HepG2 (cell line): ENCODE measurements at regions not wholly inside any gene's neighbourhood (a gene's known extent, or its start where the extent isn't known, plus 50 kb on each side); places are given as distances from the start of the nearest gene placed in this dataset.

Source experiments
- ATAC-seq: fragments of 200-7000 bp; cut with Tn5 transposase; 3 replicates; pipeline ENCODE4 v1.9.1; 2020; ENCODE audit warnings: mild to moderate bottlenecking, moderate library complexity
- BruUV-seq: library from RNA; stranded (reverse); fragments of 400-500 nt; replicated peaks from 2 replicates; lab custom pipeline; 2021; lab: Mats Ljungman, UMichigan
- CTCF ChIA-PET: fragments of 300-600 bp; formaldehyde crosslinking; extraction: SDS; loops from one replicate; lab custom pipeline; 2021; ENCODE audit warnings: low total read pairs, inconsistent platforms, low intra/inter-chr PET ratio; lab: Yijun Ruan, JAX
- POLR2A ChIA-PET: fragments of 350-600 bp; sonication (Branson Sonifier 250); formaldehyde crosslinking; loops from one replicate; lab custom pipeline; 2020; ENCODE audit warnings: antibody characterized with exemption, inconsistent platforms; lab: Yijun Ruan, JAX
- DNase-seq: peaks from one replicate; pipeline ENCODE4 v3.0.0-alpha.2; 2015; ENCODE audit warnings: low spot score
- FAIRE-seq: peaks from 3 replicates; lab custom pipeline; 2011; peaks lifted over from hg19 to GRCh38; lab: Jason Lieb, UNC
- H2AFZ ChIP-seq: one replicate; pipeline ENCODE4 v1.6.1; 2011; ENCODE audit warnings: low read length, inconsistent platforms
- H3K27ac ChIP-seq: fragments of 300-600 bp; 3 replicates; pipeline ENCODE4 v1.8.0; 2011; ENCODE audit warnings: mixed run types, mild to moderate bottlenecking, mixed read lengths, low read length, inconsistent platforms; ENCODE audit not compliant: insufficient read depth; ENCODE audit errors: extremely low read length
- H3K27me3 ChIP-seq, 2 experiments: fragments of 200-600 bp in 1 of 2; 2 replicates in 1 of 2; 3 replicates in 1 of 2; pipeline versions ENCODE4 v1.6.0 to v1.8.0; 2011; ENCODE audit warnings: low read length in 2 of 2, mild to moderate bottlenecking in 2 of 2, moderate library complexity in 2 of 2, inconsistent platforms in 1 of 2; ENCODE audit not compliant: insufficient read depth in 2 of 2, control insufficient read depth in 1 of 2
- H3K36me3 ChIP-seq, 2 experiments: fragments of 200-600 bp in 1 of 2; replicated peaks in 1 of 2; 2 replicates in 1 of 2; 3 replicates in 1 of 2; pipeline versions ENCODE4 v1.5.1 to v1.8.0; 2011; ENCODE audit warnings: low read length in 2 of 2, inconsistent platforms in 1 of 2; ENCODE audit not compliant: insufficient read depth in 2 of 2, control insufficient read depth in 1 of 2
- H3K4me1 ChIP-seq: 2 replicates; pipeline ENCODE4 v1.5.1; 2012; ENCODE audit warnings: low read length, inconsistent platforms; ENCODE audit not compliant: insufficient read depth
- H3K4me2 ChIP-seq: 2 replicates; pipeline ENCODE4 v1.6.0; 2011; ENCODE audit warnings: low read depth, low read length, inconsistent platforms
- H3K4me3 ChIP-seq, 3 experiments: fragments of 200-600 bp in 1 of 3; sonication (generic), shearing (Covaris generic) in 1 of 3; replicated peaks in 1 of 3; 2 replicates each; pipeline ENCODE4 v1.5.1; 2011 to 2016; ENCODE audit warnings: low read length in 3 of 3, inconsistent platforms in 2 of 3, low read depth in 2 of 3, mild to moderate bottlenecking in 2 of 3, control low read depth in 1 of 3, mixed read lengths in 1 of 3; ENCODE audit not compliant: insufficient read depth in 1 of 3
- H3K79me2 ChIP-seq: one replicate; pipeline ENCODE4 v1.6.1; 2011; ENCODE audit warnings: low read length, inconsistent platforms; ENCODE audit not compliant: insufficient read depth
- H3K9ac ChIP-seq: 2 replicates; pipeline ENCODE4 v1.6.0; 2011; ENCODE audit warnings: mild to moderate bottlenecking, low read depth, low read length, inconsistent platforms; ENCODE audit not compliant: insufficient read depth
- H3K9me3 ChIP-seq: 2 replicates; pipeline ENCODE4 v1.5.1; 2012; ENCODE audit warnings: mild to moderate bottlenecking, low read length
- H4K20me1 ChIP-seq: 2 replicates; pipeline ENCODE4 v1.6.0; 2011; ENCODE audit warnings: inconsistent platforms, mild to moderate bottlenecking, low read length, moderate library complexity; ENCODE audit not compliant: insufficient read depth
- NONO ChIP-seq, 2 experiments: fragments of 450-650 bp in 1 of 2; sonication (generic) in 1 of 2; formaldehyde crosslinking in 1 of 2; IDR thresholded peaks in 1 of 2; conservative IDR thresholded peaks in 1 of 2; 2 replicates each; pipeline versions ENCODE4 v1.6.1 to v1.8.0; 2017 to 2022; ENCODE audit warnings: mild to moderate bottlenecking in 1 of 2, missing genetic modification reagents in 1 of 2, moderate library complexity in 1 of 2
- SNAPC2 ChIP-seq: sonication (generic); formaldehyde crosslinking; IDR thresholded peaks from 2 replicates; pipeline ENCODE4 v1.8.1; 2022; ENCODE audit warnings: mild to moderate bottlenecking, missing genetic modification reagents
- WGBS: methylation state at CpG from one replicate; pipeline ENCODE4 v1.1.6; 2017; ENCODE audit warnings: low lambda C conversion rate; 5-methylcytosine and 5-hydroxymethylcytosine counted together
- in situ Hi-C: cut with HindIII; loops from 2 replicates; pipeline ENCODE4 v1.10.0; 2017; ENCODE audit warnings: low pct_unique_long_range_greater_than_20kb; ENCODE audit not compliant: extremely low pct_ligation_motif_present
- intact Hi-C: fragments of 100-400 bp; cut with micrococcal nuclease; formaldehyde crosslinking; loops from one replicate; pipeline ENCODE4 v1.10.0; 2022; ENCODE audit not compliant: unreplicated experiment
- TF ChIP-seq, protein P1 (sequence below): fragments of 450-650 bp; IDR thresholded peaks from 2 replicates; pipeline ENCODE4 v1.6.1; 2016
- TF ChIP-seq, protein P2 (sequence below): sonication (generic); formaldehyde crosslinking; IDR thresholded peaks from 2 replicates; pipeline ENCODE4 v1.5.0; 2020; ENCODE audit warnings: mild to moderate bottlenecking, missing genetic modification reagents

DNA sequence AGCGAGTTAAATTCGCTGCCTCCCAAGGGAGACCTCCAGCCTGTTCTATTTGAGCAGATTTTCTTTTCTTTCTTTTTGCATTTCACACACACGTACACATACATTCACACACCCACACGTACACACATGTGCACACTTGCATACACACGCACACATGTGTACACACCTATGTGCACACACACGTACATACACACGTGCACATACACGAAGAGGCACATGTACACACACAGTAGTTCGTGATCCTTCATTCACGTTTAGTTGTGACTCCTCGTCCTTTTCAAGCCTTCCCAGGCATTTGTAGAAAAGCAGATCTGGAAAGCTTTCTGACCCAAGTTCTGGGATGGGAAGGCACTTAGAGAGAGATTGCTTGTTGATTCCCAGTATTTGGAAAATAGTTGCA lies 290.8 kb upstream of the COBL start:
- no peak for DNase-seq
- no peak for ATAC-seq
- POLR2A ChIA-PET: no interaction called here
- intact Hi-C loops: loop anchor here (10.0 kb wide), 1 partner anchor 1217 kb away; no protein-coding TSS in a partner anchor
- CTCF ChIA-PET: no interaction called here
- no peak overlapping the region for H3K4me2 ChIP-seq
- H3K36me3 ChIP-seq: no peaks in the 10 kb centered on the region
- in situ Hi-C loops: no loop called here
- no peaks in the 10 kb centered on the region for H4K20me1 ChIP-seq
- WGBS: 5% methylated on average over 11 of the region's 11 CpGs
- H3K4me3 ChIP-seq: no peak overlapping the region
- H3K27ac ChIP-seq: no peak overlapping the region
- H2AFZ ChIP-seq: no peak overlapping the region
- no peak overlapping the region for H3K9ac ChIP-seq
- H3K27me3 ChIP-seq: peaks cover 0 to 2% of the 10 kb centered on the region in 2 experiments; a peak in 1 of 5 replicates
- H3K79me2 ChIP-seq: no peaks in the 10 kb centered on the region
- FAIRE-seq: no peak
- H3K9me3 ChIP-seq: no peaks in the 10 kb centered on the region
- no TSS peak for BruUV-seq
- H3K4me1 ChIP-seq: no peaks in the 10 kb centered on the region
- TF ChIP-seq NONO (IDR thresholded peaks at IDR 0.05) (no peak), NONO (CRISPR knock-in tag; conservative IDR thresholded peaks at IDR 0.05) (no peak)
- TF ChIP-seq, protein P1, sequence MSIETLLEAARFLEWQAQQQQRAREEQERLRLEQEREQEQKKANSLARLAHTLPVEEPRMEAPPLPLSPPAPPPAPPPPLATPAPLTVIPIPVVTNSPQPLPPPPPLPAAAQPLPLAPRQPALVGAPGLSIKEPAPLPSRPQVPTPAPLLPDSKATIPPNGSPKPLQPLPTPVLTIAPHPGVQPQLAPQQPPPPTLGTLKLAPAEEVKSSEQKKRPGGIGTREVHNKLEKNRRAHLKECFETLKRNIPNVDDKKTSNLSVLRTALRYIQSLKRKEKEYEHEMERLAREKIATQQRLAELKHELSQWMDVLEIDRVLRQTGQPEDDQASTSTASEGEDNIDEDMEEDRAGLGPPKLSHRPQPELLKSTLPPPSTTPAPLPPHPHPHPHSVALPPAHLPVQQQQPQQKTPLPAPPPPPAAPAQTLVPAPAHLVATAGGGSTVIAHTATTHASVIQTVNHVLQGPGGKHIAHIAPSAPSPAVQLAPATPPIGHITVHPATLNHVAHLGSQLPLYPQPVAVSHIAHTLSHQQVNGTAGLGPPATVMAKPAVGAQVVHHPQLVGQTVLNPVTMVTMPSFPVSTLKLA: peak; percentile 94

DNA sequence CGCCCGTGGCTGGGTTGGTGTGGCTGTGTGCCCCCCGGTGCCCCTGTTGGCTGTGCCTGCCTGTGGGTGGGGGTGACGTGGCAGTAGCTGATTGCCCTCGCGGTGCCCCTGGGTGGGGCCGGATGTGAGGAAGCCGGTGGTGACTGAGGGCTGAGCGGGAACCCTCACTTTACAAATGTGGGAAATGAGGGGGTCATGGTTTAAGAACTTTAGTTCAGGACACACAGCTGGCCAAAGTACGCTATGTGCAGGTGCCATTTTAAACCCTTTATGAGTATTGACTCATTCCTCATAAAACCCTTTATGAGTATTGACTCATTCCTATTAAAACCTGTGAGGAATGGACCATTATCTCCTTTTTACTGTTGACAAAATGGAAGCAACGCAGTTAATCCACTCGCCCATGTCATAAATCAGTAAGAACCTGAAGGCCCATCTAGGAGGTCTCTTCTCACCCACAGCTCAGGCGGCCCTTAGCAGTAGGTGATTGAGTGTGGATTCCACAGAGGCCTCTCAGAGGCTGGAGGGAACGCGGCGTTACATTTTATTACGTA lies 290.1 kb upstream of the COBL start:
- no TSS peak for BruUV-seq
- peaks cover 0 to 2% of the 10 kb centered on the region in 2 experiments; a peak in 1 of 5 replicates for H3K27me3 ChIP-seq
- no peak overlapping the region for H2AFZ ChIP-seq
- no peak for ATAC-seq
- no peak for DNase-seq
- no peaks in the 10 kb centered on the region for H3K4me1 ChIP-seq
- no peak overlapping the region for H3K9ac ChIP-seq
- POLR2A ChIA-PET: no interaction called here
- no peak for FAIRE-seq
- intact Hi-C loops (loop anchor here (10.0 kb wide), 1 partner anchor 1218 kb away; no protein-coding TSS in a partner anchor), in situ Hi-C loops (no loop called here)
- 61% methylated on average over 13 of the region's 17 CpGs for WGBS
- CTCF ChIA-PET: no interaction called here
- no peak overlapping the region for H3K4me3 ChIP-seq
- no peak overlapping the region for H3K4me2 ChIP-seq
- H3K27ac ChIP-seq: no peak overlapping the region
- no peaks in the 10 kb centered on the region for H3K79me2 ChIP-seq
- no peaks in the 10 kb centered on the region for H4K20me1 ChIP-seq
- H3K36me3 ChIP-seq: no peaks in the 10 kb centered on the region
- no peaks in the 10 kb centered on the region for H3K9me3 ChIP-seq
- no peak for TF ChIP-seq SNAPC2 (CRISPR knock-in tag)
- TF ChIP-seq, protein P2, sequence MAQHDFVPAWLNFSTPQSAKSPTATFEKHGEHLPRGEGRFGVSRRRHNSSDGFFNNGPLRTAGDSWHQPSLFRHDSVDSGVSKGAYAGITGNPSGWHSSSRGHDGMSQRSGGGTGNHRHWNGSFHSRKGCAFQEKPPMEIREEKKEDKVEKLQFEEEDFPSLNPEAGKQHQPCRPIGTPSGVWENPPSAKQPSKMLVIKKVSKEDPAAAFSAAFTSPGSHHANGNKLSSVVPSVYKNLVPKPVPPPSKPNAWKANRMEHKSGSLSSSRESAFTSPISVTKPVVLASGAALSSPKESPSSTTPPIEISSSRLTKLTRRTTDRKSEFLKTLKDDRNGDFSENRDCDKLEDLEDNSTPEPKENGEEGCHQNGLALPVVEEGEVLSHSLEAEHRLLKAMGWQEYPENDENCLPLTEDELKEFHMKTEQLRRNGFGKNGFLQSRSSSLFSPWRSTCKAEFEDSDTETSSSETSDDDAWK (CRISPR knock-in tag): no peak
- TF ChIP-seq, all 625 proteins: peak for 0
